Naive thymus-derived CD8-positive, alpha-beta T cell (primary cell): ENCODE measurements at regions not wholly inside any gene's neighbourhood (a gene's known extent, or its start where the extent isn't known, plus 50 kb on each side); places are given as distances from the start of the nearest gene placed in this dataset.

ENCODE experiments used
- ATAC-seq, 2 donors: fragments of 150-1000 bp; cut with Tn5 transposase in 1 of 2; sonication (Bioruptor Pico), chemical (Tn5 transposase) in 1 of 2; 1 replicate in 1 of 2; 2 replicates in 1 of 2; pipeline ENCODE4 v1.10.0; 2021; ENCODE audit warnings: mild to moderate bottlenecking in 2 of 2, moderate library complexity in 2 of 2
- POLR2A ChIA-PET: fragments of 350-600 bp; sonication (Branson Sonifier 250); formaldehyde crosslinking; loops from one replicate; lab custom pipeline; 2021; ENCODE audit warnings: antibody characterized with exemption; lab: Charles Lee
- DNase-seq, 10 donors: peaks; one replicate each; pipeline versions ENCODE4 v3.0.0 to v3.0.0-alpha.2; 2020 to 2022
- H3K27ac Mint-ChIP-seq, 10 donors: one replicate each; pipeline ENCODE4 v1.8.0; 2020 to 2022; ENCODE audit warnings: mild to moderate bottlenecking in 10 of 10, mixed read lengths in 10 of 10, moderate library complexity in 4 of 10, inconsistent platforms in 1 of 10
- H3K27me3 Mint-ChIP-seq, 5 donors: one replicate each; pipeline ENCODE4 v1.8.0; 2021 to 2022; ENCODE audit warnings: mixed read lengths in 5 of 5
- H3K36me3 Mint-ChIP-seq, 3 donors: one replicate each; pipeline ENCODE4 v1.8.0; 2020 to 2022; ENCODE audit warnings: mixed read lengths in 3 of 3, mild to moderate bottlenecking in 2 of 3, inconsistent platforms in 1 of 3
- H3K4me1 Mint-ChIP-seq, 4 donors: one replicate each; pipeline ENCODE4 v1.8.0; 2021 to 2022; ENCODE audit warnings: mixed read lengths in 4 of 4
- H3K4me3 Mint-ChIP-seq, 10 donors: one replicate each; pipeline ENCODE4 v1.8.0; 2020 to 2022; ENCODE audit warnings: mild to moderate bottlenecking in 10 of 10, mixed read lengths in 10 of 10, moderate library complexity in 6 of 10, inconsistent platforms in 1 of 10
- H3K9me3 Mint-ChIP-seq, 9 donors: one replicate each; pipeline ENCODE4 v1.8.0; 2020 to 2022; ENCODE audit warnings: mixed read lengths in 9 of 9, mild to moderate bottlenecking in 3 of 9, inconsistent platforms in 1 of 9, moderate library complexity in 1 of 9

- Mint-ChIP-seq H3K4me3 (no peak overlapping the region), H3K36me3 (no peaks in the 10 kb centered on the region), H3K9me3 (no peaks in the 10 kb centered on the region), H3K27me3 (no peaks in the 10 kb centered on the region), H3K4me1 (peaks cover 0 to 3% (median under 1%) of the 10 kb centered on the region in 4 donors), H3K27ac (no peak overlapping the region)
- DNase-seq (no peak), ATAC-seq (no peak)
- POLR2A ChIA-PET, result no interaction called here
These were observed 162.7 kb upstream of the SGK1 start for GRCh38 chr6:134480593-134480992.

- ATAC-seq (no peak), DNase-seq (no peak)
- Mint-ChIP-seq H3K4me3 (no peak overlapping the region), H3K27me3 (no peaks in the 10 kb centered on the region), H3K9me3 (no peaks in the 10 kb centered on the region), H3K27ac (peak overlapping the region in 1 of 10 donors; percentile 3), H3K4me1 (peaks cover 0 to 3% (median under 1%) of the 10 kb centered on the region in 4 donors), H3K36me3 (no peaks in the 10 kb centered on the region)
- POLR2A ChIA-PET, result interaction anchor here (0.6 kb wide), 1 partner anchor 46 kb away, joined by 3 read pairs; no protein-coding TSS in a partner anchor
These were observed 161.0 kb upstream of the SGK1 start for GRCh38 chr6:134478764-134479399.

- Mint-ChIP-seq H3K4me1 (peaks cover 0 to 3% (median under 1%) of the 10 kb centered on the region in 4 donors), H3K36me3 (no peaks in the 10 kb centered on the region)
These were observed 160.2 kb upstream of the SGK1 start for GRCh38 chr6:134477991-134478635.

GRCh38 chr6:134474955-134475354 is 157.0 kb upstream of the SGK1 start:
- no peaks in the 10 kb centered on the region for H3K27me3 Mint-ChIP-seq
- H3K9me3 Mint-ChIP-seq, result no peaks in the 10 kb centered on the region
- no peaks in the 10 kb centered on the region for H3K36me3 Mint-ChIP-seq
- H3K4me3 Mint-ChIP-seq, result no peak overlapping the region
- H3K27ac Mint-ChIP-seq, result no peak overlapping the region
- POLR2A ChIA-PET, result no interaction called here
- DNase-seq, result no peak
- no peak for ATAC-seq
- peaks cover 0 to 5% (median under 1%) of the 10 kb centered on the region in 4 donors for H3K4me1 Mint-ChIP-seq

More at GRCh38 chr6:134477991-134478635, 160.2 kb upstream of the SGK1 start:
- DNase-seq, result no peak
- Mint-ChIP-seq H3K4me3 (no peak overlapping the region), H3K27me3 (no peaks in the 10 kb centered on the region), H3K27ac (no peak overlapping the region), H3K9me3 (no peaks in the 10 kb centered on the region)
- no peak for ATAC-seq
- POLR2A ChIA-PET, result no interaction called here

GRCh38 chr6:134472661-134473060 is 154.7 kb upstream of the SGK1 start:
- POLR2A ChIA-PET, result no interaction called here
- Mint-ChIP-seq H3K27me3 (no peaks in the 10 kb centered on the region), H3K27ac (no peak overlapping the region), H3K4me3 (no peak overlapping the region), H3K36me3 (no peaks in the 10 kb centered on the region), H3K4me1 (peaks cover 0 to 3% (median 0%) of the 10 kb centered on the region in 4 donors), H3K9me3 (no peaks in the 10 kb centered on the region)
- DNase-seq (no peak), ATAC-seq (no peak)

GRCh38 chr6:134472046-134472445 is 154.1 kb upstream of the SGK1 start:
- H3K27me3 Mint-ChIP-seq, result no peaks in the 10 kb centered on the region
- no peaks in the 10 kb centered on the region for H3K9me3 Mint-ChIP-seq
- H3K27ac Mint-ChIP-seq, result no peak overlapping the region
- ATAC-seq (no peak), DNase-seq (no peak)
- H3K4me1 Mint-ChIP-seq, result peaks cover 0 to 3% (median 0%) of the 10 kb centered on the region in 4 donors
- no peak overlapping the region for H3K4me3 Mint-ChIP-seq
- no peaks in the 10 kb centered on the region for H3K36me3 Mint-ChIP-seq
- POLR2A ChIA-PET, result no interaction called here

- Mint-ChIP-seq H3K4me3 (no peak overlapping the region), H3K4me1 (peaks cover 0 to 3% (median 0%) of the 10 kb centered on the region in 4 donors), H3K36me3 (no peaks in the 10 kb centered on the region), H3K27ac (peak overlapping the region in 3 of 10 donors; percentile 28 to 79 (median 72)), H3K27me3 (no peaks in the 10 kb centered on the region), H3K9me3 (no peaks in the 10 kb centered on the region)
- ATAC-seq, result no peak
- no peak for DNase-seq
- POLR2A ChIA-PET, result interaction anchor here (0.6 kb wide), 1 partner anchor 238 kb away, joined by 3 read pairs; no protein-coding TSS in a partner anchor
These were observed 152.6 kb upstream of the SGK1 start for GRCh38 chr6:134470457-134470975.

- no peaks in the 10 kb centered on the region for H3K27me3 Mint-ChIP-seq
- no peak for ATAC-seq
- no peaks in the 10 kb centered on the region for H3K36me3 Mint-ChIP-seq
- no peak for DNase-seq
- no peak overlapping the region for H3K4me3 Mint-ChIP-seq
- H3K9me3 Mint-ChIP-seq, result no peaks in the 10 kb centered on the region
- peaks cover 0 to 3% (median 0%) of the 10 kb centered on the region in 4 donors for H3K4me1 Mint-ChIP-seq
- POLR2A ChIA-PET, result interaction anchor here (0.6 kb wide), 1 partner anchor 238 kb away, joined by 3 read pairs; no protein-coding TSS in a partner anchor
- no peak overlapping the region for H3K27ac Mint-ChIP-seq
These were observed 152.0 kb upstream of the SGK1 start for GRCh38 chr6:134469702-134470456.

- H3K27me3 Mint-ChIP-seq, result no peaks in the 10 kb centered on the region
- DNase-seq, result no peak
- H3K36me3 Mint-ChIP-seq, result no peaks in the 10 kb centered on the region
- peaks cover 0 to 3% (median 0%) of the 10 kb centered on the region in 4 donors for H3K4me1 Mint-ChIP-seq
- POLR2A ChIA-PET, result no interaction called here
- no peaks in the 10 kb centered on the region for H3K9me3 Mint-ChIP-seq
- ATAC-seq, result no peak
- H3K4me3 Mint-ChIP-seq, result no peak overlapping the region
- H3K27ac Mint-ChIP-seq, result no peak overlapping the region
These were observed 150.7 kb upstream of the SGK1 start for GRCh38 chr6:134468633-134469032.

- POLR2A ChIA-PET, result no interaction called here
- no peaks in the 10 kb centered on the region for H3K36me3 Mint-ChIP-seq
- DNase-seq, result no peak
- ATAC-seq, result no peak
- H3K9me3 Mint-ChIP-seq, result no peaks in the 10 kb centered on the region
- H3K27ac Mint-ChIP-seq, result no peak overlapping the region
- H3K4me1 Mint-ChIP-seq, result peaks cover 0 to 3% (median 0%) of the 10 kb centered on the region in 4 donors
- no peaks in the 10 kb centered on the region for H3K27me3 Mint-ChIP-seq
- no peak overlapping the region for H3K4me3 Mint-ChIP-seq
These were observed 149.7 kb upstream of the SGK1 start for GRCh38 chr6:134467620-134468019.

- Mint-ChIP-seq H3K36me3 (no peaks in the 10 kb centered on the region), H3K4me1 (peaks cover 0 to 3% (median 0%) of the 10 kb centered on the region in 4 donors), H3K4me3 (no peak overlapping the region), H3K27me3 (no peaks in the 10 kb centered on the region), H3K27ac (no peak overlapping the region), H3K9me3 (no peaks in the 10 kb centered on the region)
- DNase-seq (no peak), ATAC-seq (no peak)
- POLR2A ChIA-PET, result interaction anchor here (0.7 kb wide), 1 partner anchor 73 kb away, joined by 8 read pairs; no protein-coding TSS in a partner anchor
These were observed 149.0 kb upstream of the SGK1 start for GRCh38 chr6:134466771-134467525.
